HepG2 (cell line): ENCODE measurements at regions not wholly inside any gene's neighbourhood (a gene's known extent, or its start where the extent isn't known, plus 50 kb on each side); places are given as distances from the start of the nearest gene placed in this dataset.

ENCODE experiments used
- ATAC-seq: fragments of 200-7000 bp; cut with Tn5 transposase; 3 replicates; pipeline ENCODE4 v1.9.1; 2020; ENCODE audit warnings: mild to moderate bottlenecking, moderate library complexity
- BruUV-seq: library from RNA; stranded (reverse); fragments of 400-500 nt; replicated peaks from 2 replicates; lab custom pipeline; 2021; lab: Mats Ljungman, UMichigan
- CTCF ChIA-PET: fragments of 300-600 bp; formaldehyde crosslinking; extraction: SDS; loops from one replicate; lab custom pipeline; 2021; ENCODE audit warnings: low total read pairs, inconsistent platforms, low intra/inter-chr PET ratio; lab: Yijun Ruan, JAX
- POLR2A ChIA-PET: fragments of 350-600 bp; sonication (Branson Sonifier 250); formaldehyde crosslinking; loops from one replicate; lab custom pipeline; 2020; ENCODE audit warnings: antibody characterized with exemption, inconsistent platforms; lab: Yijun Ruan, JAX
- DNase-seq: peaks from one replicate; pipeline ENCODE4 v3.0.0-alpha.2; 2015; ENCODE audit warnings: low spot score
- FAIRE-seq: peaks from 3 replicates; lab custom pipeline; 2011; peaks lifted over from hg19 to GRCh38; lab: Jason Lieb, UNC
- H2AFZ ChIP-seq: one replicate; pipeline ENCODE4 v1.6.1; 2011; ENCODE audit warnings: low read length, inconsistent platforms
- H3K27ac ChIP-seq: fragments of 300-600 bp; 3 replicates; pipeline ENCODE4 v1.8.0; 2011; ENCODE audit warnings: mixed run types, mild to moderate bottlenecking, mixed read lengths, low read length, inconsistent platforms; ENCODE audit not compliant: insufficient read depth; ENCODE audit errors: extremely low read length
- H3K27me3 ChIP-seq, 2 experiments: fragments of 200-600 bp in 1 of 2; 2 replicates in 1 of 2; 3 replicates in 1 of 2; pipeline versions ENCODE4 v1.6.0 to v1.8.0; 2011; ENCODE audit warnings: low read length in 2 of 2, mild to moderate bottlenecking in 2 of 2, moderate library complexity in 2 of 2, inconsistent platforms in 1 of 2; ENCODE audit not compliant: insufficient read depth in 2 of 2, control insufficient read depth in 1 of 2
- H3K36me3 ChIP-seq, 2 experiments: fragments of 200-600 bp in 1 of 2; replicated peaks in 1 of 2; 2 replicates in 1 of 2; 3 replicates in 1 of 2; pipeline versions ENCODE4 v1.5.1 to v1.8.0; 2011; ENCODE audit warnings: low read length in 2 of 2, inconsistent platforms in 1 of 2; ENCODE audit not compliant: insufficient read depth in 2 of 2, control insufficient read depth in 1 of 2
- H3K4me1 ChIP-seq: 2 replicates; pipeline ENCODE4 v1.5.1; 2012; ENCODE audit warnings: low read length, inconsistent platforms; ENCODE audit not compliant: insufficient read depth
- H3K4me2 ChIP-seq: 2 replicates; pipeline ENCODE4 v1.6.0; 2011; ENCODE audit warnings: low read depth, low read length, inconsistent platforms
- H3K4me3 ChIP-seq, 3 experiments: fragments of 200-600 bp in 1 of 3; sonication (generic), shearing (Covaris generic) in 1 of 3; replicated peaks in 1 of 3; 2 replicates each; pipeline ENCODE4 v1.5.1; 2011 to 2016; ENCODE audit warnings: low read length in 3 of 3, inconsistent platforms in 2 of 3, low read depth in 2 of 3, mild to moderate bottlenecking in 2 of 3, control low read depth in 1 of 3, mixed read lengths in 1 of 3; ENCODE audit not compliant: insufficient read depth in 1 of 3
- H3K79me2 ChIP-seq: one replicate; pipeline ENCODE4 v1.6.1; 2011; ENCODE audit warnings: low read length, inconsistent platforms; ENCODE audit not compliant: insufficient read depth
- H3K9ac ChIP-seq: 2 replicates; pipeline ENCODE4 v1.6.0; 2011; ENCODE audit warnings: mild to moderate bottlenecking, low read depth, low read length, inconsistent platforms; ENCODE audit not compliant: insufficient read depth
- H3K9me3 ChIP-seq: 2 replicates; pipeline ENCODE4 v1.5.1; 2012; ENCODE audit warnings: mild to moderate bottlenecking, low read length
- H4K20me1 ChIP-seq: 2 replicates; pipeline ENCODE4 v1.6.0; 2011; ENCODE audit warnings: inconsistent platforms, mild to moderate bottlenecking, low read length, moderate library complexity; ENCODE audit not compliant: insufficient read depth
- ARID4A ChIP-seq: sonication (generic); formaldehyde crosslinking; IDR thresholded peaks from 2 replicates; pipeline ENCODE4 v1.5.0; 2020; ENCODE audit warnings: mild to moderate bottlenecking, missing genetic modification reagents, borderline replicate concordance
- FOXO4 ChIP-seq: sonication (generic); formaldehyde crosslinking; conservative IDR thresholded peaks from 2 replicates; pipeline ENCODE4 v1.8.1; 2023; ENCODE audit warnings: missing genetic modification reagents
- HOXA9 ChIP-seq: sonication (generic); formaldehyde crosslinking; IDR thresholded peaks from 2 replicates; pipeline ENCODE4 v1.8.1; 2022; ENCODE audit warnings: missing genetic modification reagents, mild to moderate bottlenecking, moderate library complexity, borderline replicate concordance
- IKZF1 ChIP-seq: fragments of 450-650 bp; IDR thresholded peaks from 2 replicates; pipeline ENCODE4 v1.7.1; 2016
- MED13 ChIP-seq: sonication (generic); formaldehyde crosslinking; IDR thresholded peaks from 2 replicates; pipeline ENCODE4 v1.5.0; 2020; ENCODE audit warnings: missing genetic modification reagents
- MIER2 ChIP-seq: IDR thresholded peaks from 2 replicates; pipeline ENCODE4 v1.6.1; 2016; ENCODE audit warnings: missing biosample characterization, missing genetic modification reagents
- NR3C1 ChIP-seq: sonication (generic); formaldehyde crosslinking; IDR thresholded peaks from 2 replicates; pipeline ENCODE4 v1.4.0; 2020; ENCODE audit warnings: missing genetic modification reagents
- PRMT3 ChIP-seq: sonication (generic); formaldehyde crosslinking; IDR thresholded peaks from 2 replicates; pipeline ENCODE4 v1.8.1; 2022; ENCODE audit warnings: low read depth, mild to moderate bottlenecking, moderate library complexity, missing genetic modification reagents, borderline replicate concordance
- SOX5 ChIP-seq: IDR thresholded peaks from 2 replicates; pipeline ENCODE4 v1.6.1; 2016; ENCODE audit warnings: borderline replicate concordance
- U2AF2 ChIP-seq: fragments of 200-400 bp; formaldehyde crosslinking; IDR thresholded peaks from 2 replicates; pipeline ENCODE4 v1.6.1; 2017; ENCODE audit warnings: low read depth, mild to moderate bottlenecking, low read length
- YEATS2 ChIP-seq: sonication (generic); formaldehyde crosslinking; IDR thresholded peaks from 2 replicates; pipeline ENCODE4 v1.4.0; 2020; ENCODE audit warnings: missing genetic modification reagents, borderline replicate concordance
- ZFP90 ChIP-seq: sonication (generic); formaldehyde crosslinking; IDR thresholded peaks from 2 replicates; pipeline ENCODE4 v1.8.0; 2022; ENCODE audit warnings: missing genetic modification reagents, mild to moderate bottlenecking, inconsistent platforms, borderline replicate concordance
- ZNF275 ChIP-seq: sonication (generic); formaldehyde crosslinking; IDR thresholded peaks from 2 replicates; pipeline ENCODE4 v1.8.0; 2022; ENCODE audit warnings: missing genetic modification reagents, mild to moderate bottlenecking, inconsistent platforms, borderline replicate concordance
- ZSCAN20 ChIP-seq: sonication (generic); formaldehyde crosslinking; IDR thresholded peaks from 2 replicates; pipeline ENCODE4 v1.4.0; 2020; ENCODE audit warnings: missing genetic modification reagents, mild to moderate bottlenecking, borderline replicate concordance
- ZSCAN5A ChIP-seq: sonication (generic); formaldehyde crosslinking; IDR thresholded peaks from 2 replicates; pipeline ENCODE4 v1.8.0; 2022; ENCODE audit warnings: mild to moderate bottlenecking, missing genetic modification reagents, borderline replicate concordance
- WGBS: methylation state at CpG from one replicate; pipeline ENCODE4 v1.1.6; 2017; ENCODE audit warnings: low lambda C conversion rate; 5-methylcytosine and 5-hydroxymethylcytosine counted together
- in situ Hi-C: cut with HindIII; loops from 2 replicates; pipeline ENCODE4 v1.10.0; 2017; ENCODE audit warnings: low pct_unique_long_range_greater_than_20kb; ENCODE audit not compliant: extremely low pct_ligation_motif_present
- intact Hi-C: fragments of 100-400 bp; cut with micrococcal nuclease; formaldehyde crosslinking; loops from one replicate; pipeline ENCODE4 v1.10.0; 2022; ENCODE audit not compliant: unreplicated experiment

GRCh38 chr9:135343136-135343535 is 136.4 kb upstream of the PPP1R26 start:
- ChIA-PET POLR2A (no interaction called here), CTCF (interaction anchor here (3.8 kb wide), 1 partner anchor 257 kb away, joined by 38 read pairs; the partner anchor contains the start of gene OLFM1)
- Histone ChIP-seq H2AFZ (no peak overlapping the region), H3K9ac (no peak overlapping the region), H3K4me1 (no peaks in the 10 kb centered on the region), H3K79me2 (no peaks in the 10 kb centered on the region), H3K27ac (no peak overlapping the region), H3K4me3 (no peak overlapping the region), H4K20me1 (peaks cover 8% of the 10 kb centered on the region; the same call in 1 of the 2 replicates), H3K4me2 (no peak overlapping the region), H3K9me3 (no peaks in the 10 kb centered on the region), H3K36me3 (no peaks in the 10 kb centered on the region), H3K27me3 (peaks cover 14 to 79% of the 10 kb centered on the region in 2 experiments)
- ATAC-seq (no peak), FAIRE-seq (no peak), DNase-seq (no peak)
- TF ChIP-seq ZSCAN5A (CRISPR knock-in tag) (no peak), MED13 (CRISPR knock-in tag) (no peak), FOXO4 (CRISPR knock-in tag) (no peak), ZSCAN20 (CRISPR knock-in tag) (no peak), ZNF275 (CRISPR knock-in tag) (no peak), IKZF1 (no peak), ARID4A (no peak), HOXA9 (CRISPR knock-in tag) (no peak), YEATS2 (no peak), NR3C1 (CRISPR knock-in tag) (no peak), SOX5 (CRISPR knock-in tag) (no peak), PRMT3 (CRISPR knock-in tag) (no peak), ZFP90 (no peak), U2AF2 (no peak), MIER2 (CRISPR knock-in tag) (no peak)
- no TSS peak for BruUV-seq
- intact Hi-C loops = no loop called here
- in situ Hi-C loops = no loop called here
- WGBS = 4% methylated on average over 3 of the region's 12 CpGs
